DMS153 (cell line): ENCODE measurements at regions not wholly inside any gene's neighbourhood (a gene's known extent, or its start where the extent isn't known, plus 50 kb on each side); places are given as distances from the start of the nearest gene placed in this dataset.
"Not testable (repeated sequence)": the region's sequence is repeated elsewhere in the genome, so short reads cannot be mapped to it uniquely, and the experiment has no call there.

ENCODE experiments used
- DNase-seq: peaks from one replicate; lab custom pipeline; 2025; lab: John Stamatoyannopoulos, UW

DNA sequence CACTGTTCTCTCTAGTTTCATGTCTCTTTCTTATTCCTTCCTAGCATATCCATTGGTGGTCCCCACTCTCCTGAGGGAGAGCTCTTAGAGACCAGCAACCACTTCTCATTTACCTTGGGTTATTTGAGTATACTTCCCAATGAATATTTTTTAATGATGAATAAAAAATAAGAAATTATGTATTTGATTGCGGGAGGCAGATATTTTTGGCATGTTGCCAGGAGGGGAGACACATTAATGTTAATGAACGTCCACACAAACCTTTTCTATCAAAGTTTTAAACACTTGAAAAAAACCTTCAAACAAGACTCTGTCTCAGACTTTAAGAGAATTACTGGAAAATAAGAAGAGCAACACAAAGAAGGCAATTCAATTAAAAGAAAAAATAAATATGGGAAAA is 260.6 kb upstream of the MAGI2 start:
- DNase-seq: no peak

DNA sequence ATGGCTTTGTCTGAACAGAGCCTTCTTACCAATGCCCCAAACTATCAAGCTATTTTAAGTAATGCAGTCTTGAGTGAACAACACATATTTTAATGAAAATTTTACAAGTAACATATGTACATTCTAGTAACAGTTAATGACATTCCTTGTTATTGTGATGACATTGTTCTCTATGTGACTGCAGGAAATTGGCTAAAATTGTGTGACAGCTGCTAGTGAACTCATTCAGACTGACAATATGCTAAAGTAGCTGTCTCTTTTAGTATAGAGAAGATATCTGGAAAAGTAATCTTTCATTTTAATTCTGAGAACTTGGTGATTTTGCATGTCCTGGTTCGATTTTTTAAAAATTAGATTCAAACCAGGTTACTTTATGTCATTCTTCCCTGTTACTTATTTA is 259.8 kb upstream of the MAGI2 start:
- DNase-seq: no peak

DNA sequence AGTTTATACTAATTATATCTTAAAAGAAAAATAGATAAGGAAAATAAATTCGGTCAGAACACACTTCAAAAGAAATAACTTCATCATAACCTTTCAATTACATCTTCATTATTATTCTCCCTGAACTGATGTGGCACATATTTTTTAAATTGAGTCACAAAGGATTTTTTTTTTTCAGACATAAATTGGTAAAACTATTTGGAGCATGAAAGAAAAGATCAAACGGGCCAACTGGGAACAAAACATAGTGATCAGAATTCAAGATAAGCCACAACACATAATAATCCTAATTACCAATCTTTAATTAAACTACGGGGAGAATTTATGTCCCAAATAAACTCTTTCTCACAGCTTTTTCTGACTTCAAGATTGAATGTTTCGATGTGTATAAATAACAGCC is 258.2 kb upstream of the MAGI2 start:
- DNase-seq: no peak

DNA sequence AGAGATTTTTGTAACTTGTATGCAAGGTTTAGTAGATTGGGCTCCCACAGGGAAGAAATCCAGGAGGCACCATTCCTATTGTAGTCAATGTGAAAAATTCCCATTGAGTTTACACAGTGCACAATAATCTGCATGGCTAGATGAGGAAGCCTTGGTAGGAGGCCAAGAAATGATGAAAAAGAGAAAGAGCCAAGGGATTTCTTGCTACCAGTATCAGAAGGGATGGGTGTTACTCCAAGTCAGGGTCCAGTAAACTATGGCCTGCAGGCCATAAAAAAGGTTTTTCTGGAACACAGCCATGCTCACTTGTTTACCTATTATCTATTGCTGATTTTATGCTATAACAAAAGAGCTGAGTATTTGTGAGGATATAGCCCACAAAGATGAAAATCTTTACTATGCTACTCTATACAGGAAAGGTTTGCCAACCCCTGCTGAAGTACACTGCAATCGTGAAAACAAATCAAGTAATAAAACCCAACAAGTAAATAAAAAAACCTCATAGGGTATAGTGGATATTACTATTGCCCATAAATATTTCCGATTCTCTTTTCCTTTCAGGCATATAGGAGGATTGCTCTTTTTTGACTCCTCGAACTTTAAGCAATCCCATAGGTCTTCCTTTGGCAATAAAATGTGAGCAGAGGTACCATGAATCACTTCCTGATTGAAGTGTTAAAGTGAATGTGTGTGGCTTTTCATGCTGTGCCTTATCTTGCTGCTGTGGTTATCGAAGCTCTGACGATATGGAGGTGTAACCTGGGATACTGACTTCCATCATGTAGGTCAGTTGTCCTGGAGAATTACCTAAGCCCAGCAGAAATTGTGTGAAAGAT is 256.3 kb upstream of the MAGI2 start:
- peak; percentile 70 for DNase-seq

DNA sequence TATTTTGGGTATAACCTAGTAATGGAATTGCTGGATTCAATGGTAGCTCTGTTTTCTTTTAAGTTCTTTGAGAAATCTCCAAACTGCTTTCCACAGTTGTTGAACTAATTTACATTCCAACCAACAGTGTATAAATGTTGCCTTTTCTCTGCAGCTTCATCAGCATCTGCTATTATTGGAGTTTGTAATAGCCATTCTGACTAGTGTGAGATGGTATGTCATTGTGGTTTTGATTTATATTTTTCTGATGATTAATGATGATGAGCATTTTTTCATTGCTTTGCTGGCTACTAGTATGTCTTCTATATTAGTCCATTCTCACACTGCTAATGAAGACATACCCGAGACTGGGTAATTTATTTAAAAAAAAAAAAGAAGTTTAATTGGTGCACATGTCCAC is 248.6 kb upstream of the MAGI2 start:
- DNase-seq: no peak

DNA sequence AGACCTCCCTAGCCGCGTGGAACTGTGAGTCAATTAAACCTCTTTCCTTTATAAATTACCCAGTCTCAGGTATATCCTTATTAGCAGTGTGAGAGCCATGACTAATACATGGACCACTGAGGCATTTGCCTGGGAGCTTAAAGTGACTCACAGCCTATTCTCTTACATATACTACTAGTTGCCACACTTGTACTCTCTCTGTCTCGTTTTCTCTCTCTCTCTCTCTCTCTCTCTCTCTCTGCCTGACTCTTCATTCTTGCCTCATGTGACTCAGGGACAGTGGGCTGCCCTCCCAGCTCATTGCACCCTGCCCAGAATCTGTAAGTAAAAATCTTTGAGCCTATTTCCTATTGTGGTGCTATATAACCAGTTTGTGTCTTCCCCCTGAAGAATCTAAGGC is 238.5 kb upstream of the MAGI2 start:
- no peak for DNase-seq

DNA sequence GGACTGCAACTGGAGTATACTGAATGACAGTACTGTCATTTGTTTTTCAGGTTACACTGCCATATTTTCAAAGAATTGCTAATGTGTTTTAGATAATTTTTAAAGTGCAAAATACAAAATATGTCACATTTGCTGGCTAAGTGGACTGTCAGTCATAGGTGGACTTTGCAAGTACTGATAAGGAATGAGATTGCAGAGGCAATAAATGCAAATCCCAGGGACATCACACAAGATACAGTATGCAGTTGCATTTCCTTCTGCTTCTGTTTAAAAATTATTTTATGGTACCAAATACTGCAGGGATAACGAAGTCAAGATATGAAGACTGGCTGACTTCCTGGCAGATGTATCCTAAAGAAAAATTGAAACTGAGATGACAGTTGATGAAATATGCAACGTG is 237.6 kb upstream of the MAGI2 start:
- DNase-seq: no peak

DNA sequence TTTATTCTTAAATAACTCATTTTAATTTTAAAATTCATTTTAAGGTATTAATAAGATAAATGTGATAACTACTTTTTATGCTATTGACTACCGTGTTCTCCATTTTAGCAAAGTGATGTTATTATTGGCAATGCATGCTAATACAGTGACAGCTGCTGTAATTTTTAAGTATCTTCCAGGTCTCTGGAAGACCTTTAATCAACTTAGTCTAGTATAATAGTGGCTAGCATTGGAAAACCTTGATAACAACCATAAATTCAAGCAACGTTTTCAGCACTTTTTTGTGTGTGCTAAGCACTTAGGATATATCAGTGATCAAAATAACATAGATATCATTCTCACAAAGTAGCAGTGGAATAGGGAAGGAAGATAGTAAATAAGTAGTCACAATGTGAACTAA is 230.9 kb upstream of the MAGI2 start:
- no peak for DNase-seq

DNA sequence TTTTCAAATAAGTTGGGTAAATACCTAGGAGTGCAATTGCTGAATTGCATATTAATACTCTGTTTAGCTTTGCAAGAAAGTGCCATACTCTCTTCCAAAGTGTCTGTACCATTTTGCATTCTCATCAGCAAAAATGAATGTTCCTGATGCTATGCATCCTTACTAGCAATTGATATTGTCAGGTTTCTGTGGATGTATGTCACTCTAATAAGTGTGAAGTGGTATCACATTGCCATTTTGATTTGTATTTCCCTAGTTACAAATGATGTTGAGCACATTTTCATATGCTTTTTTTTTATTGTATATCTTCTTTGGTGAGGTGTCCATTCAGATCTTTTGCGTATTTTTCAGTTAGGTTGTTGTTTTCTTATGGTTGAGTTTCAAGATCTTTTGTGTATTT is 230.4 kb upstream of the MAGI2 start:
- no peak for DNase-seq

DNA sequence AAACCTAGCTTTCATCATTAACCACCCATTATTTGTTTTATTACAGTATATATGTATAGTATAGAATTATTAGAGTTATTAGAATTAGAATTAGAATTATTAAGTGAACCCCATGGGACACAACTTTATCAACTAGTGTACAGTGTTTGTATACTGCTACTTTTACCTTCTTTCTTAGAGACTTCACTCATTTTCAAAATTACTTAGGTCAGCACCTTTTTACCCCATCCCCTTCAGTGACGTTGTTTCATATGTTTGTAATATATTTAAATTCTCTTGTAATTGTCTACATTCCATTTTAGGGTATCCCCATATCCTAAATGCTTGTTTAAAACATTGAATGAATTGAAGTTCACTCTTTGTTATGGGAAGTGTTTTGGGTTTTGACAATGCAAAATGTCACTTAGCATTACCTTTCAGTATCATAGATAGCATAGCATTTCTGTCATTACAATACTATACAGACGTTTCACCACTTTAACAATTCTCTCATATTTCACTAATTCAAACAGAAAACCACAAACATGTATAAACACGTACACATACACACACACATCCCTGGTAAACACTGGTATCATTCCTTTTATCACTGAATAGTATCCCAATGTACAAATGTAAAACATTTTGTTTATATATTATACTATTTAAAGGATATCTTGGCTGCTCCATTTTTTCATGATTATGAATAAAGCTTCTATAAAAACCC is 229.9 kb upstream of the MAGI2 start:
- no peak for DNase-seq

DNA sequence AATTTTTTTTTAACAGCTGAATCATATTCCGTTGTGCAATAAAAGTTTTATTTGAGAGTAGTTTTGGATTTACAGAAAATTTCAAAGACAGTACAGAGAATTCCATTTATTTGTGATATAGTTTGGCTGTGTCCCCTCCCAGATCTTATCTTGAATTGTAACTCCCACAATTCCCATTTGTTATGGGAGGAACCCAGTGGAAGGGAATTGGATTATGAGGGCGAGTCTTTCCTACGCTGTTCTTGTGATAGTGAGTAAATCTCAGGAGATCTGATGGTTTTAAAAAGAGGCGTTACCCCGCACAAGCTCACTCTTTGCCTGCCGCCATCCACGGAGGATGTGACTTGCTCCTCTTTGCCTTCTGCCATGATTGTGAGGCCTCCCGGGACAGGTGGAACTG is 228.0 kb upstream of the MAGI2 start:
- no peak for DNase-seq

DNA sequence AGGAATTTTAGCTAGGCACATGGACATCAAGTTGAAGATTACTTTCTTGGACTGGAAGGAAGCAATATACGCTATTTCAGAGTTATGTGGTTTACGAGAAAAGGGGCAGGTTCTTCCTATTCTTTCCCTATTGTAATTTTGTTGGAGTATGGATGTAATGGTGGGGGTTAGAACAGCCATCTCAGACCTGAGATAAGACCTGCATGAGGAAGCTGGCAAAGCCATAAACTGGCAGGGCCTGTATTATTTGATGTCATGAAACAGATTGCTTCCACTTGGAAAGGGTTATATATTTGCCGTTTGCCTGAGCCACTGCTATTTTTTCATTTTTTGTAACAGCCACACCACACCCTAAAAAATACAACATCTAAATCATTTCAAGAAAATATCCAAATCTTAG is 220.5 kb upstream of the MAGI2 start:
- DNase-seq: no peak

DNA sequence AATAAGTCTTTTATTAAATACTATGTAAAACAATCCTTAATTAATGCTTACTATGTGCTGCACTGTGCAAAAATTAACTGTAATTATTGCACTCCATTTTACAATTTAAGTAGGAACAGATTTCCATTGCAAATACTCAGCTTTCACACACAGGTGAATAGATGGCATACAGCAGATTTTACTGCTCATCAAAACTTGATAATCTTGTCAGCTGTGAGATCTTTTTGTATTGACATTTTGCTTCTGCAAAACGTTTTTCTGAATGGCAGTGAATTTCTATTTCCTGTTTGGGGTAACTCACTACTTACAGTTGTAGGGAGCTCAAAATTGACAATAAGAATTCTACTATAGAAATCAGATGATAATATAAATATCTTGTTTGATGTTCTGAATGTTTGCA is 220.0 kb upstream of the MAGI2 start:
- DNase-seq: no peak

DNA sequence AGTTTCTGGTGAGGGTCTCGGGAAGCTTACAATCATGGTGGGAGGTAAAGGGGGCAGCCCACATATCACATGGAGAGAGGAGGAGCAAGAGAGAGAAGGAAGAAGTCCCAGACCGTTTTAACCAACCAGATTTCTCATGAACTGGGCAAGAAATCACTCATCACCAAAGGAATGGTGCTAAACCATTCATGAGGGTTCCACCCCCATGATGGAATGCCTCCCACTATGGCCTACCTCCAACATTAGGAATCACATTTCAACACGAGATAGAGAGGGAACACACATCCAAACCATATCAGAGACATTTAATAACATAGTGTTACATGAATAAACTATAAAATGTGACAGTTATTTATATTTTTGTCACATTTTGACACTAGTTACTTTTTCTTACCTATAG is 214.8 kb upstream of the MAGI2 start:
- no peak for DNase-seq

DNA sequence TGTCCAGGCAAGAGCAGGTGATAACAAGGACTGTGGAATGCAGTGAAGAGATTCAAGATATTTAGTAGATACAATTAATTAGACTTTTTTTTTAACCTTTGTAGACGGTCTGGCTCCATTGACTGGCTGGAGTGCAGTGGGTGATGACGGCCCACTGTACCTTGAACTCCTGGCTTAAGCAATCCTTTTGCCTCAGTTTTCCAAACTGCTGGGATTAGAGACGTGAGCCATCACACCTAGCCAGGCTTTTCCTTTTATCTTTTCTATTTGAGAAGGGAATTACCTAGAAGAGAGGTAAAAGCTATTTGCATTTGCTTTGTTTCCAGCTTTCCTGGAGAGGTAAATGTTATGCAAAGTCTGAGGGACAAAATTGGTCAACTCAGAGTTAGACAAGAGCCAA is 213.0 kb upstream of the MAGI2 start:
- DNase-seq: no peak

DNA sequence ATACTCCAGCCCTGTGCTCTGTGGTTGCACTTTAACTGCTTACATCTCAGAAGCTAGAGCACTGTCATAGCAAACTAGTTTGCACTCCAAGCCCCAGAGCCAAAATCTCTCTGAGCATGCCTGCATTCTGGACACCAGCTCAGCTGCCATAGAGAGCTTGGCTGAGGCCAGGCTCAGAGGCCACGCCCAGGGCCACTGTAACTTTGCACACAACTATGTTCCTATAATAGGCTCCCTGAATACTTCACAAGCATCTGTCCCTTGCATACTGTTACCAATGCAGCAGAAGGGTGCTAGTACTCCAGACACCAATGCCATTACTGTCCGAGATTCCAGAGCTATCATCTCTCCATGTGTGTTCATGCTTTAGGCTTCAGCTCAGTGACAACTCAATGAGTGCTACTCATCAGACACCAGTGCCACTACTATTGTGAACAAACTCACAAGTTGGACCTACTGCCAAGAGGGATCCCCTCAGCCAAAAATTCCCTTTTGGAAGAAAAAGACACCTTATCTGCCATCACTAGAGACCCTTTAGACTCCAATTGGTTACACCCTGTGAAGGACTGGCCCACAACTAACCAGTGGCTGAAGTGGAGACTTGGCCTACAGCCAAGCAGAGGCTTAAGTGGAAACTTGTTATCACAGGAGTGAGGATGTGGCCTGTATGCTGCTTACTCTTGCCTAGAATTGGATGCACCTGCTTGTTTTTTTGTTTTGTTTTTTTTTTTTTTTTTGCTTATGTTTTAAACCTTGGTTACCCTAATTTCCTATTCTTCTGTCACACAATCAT is 211.6 kb upstream of the MAGI2 start:
- DNase-seq: peak; percentile 29

DNA sequence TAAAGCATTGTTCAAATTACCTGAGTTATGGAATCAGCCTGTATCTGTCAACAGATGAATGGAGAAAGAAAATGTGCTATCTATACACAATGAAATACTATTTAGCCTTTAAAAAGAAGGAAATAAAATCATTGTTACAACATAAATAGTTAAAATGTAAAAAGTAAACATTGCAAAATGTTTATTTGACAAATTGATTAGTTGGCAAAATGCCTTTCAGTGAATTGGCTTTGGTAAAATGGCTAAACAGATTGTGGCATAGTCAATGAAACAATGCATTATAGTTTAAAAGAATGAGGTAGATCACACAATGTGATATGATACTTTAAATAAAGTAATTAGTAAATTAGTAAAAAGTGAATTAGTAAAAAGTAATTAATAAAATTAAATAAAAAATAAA is 204.8 kb upstream of the MAGI2 start:
- DNase-seq: no peak

DNA sequence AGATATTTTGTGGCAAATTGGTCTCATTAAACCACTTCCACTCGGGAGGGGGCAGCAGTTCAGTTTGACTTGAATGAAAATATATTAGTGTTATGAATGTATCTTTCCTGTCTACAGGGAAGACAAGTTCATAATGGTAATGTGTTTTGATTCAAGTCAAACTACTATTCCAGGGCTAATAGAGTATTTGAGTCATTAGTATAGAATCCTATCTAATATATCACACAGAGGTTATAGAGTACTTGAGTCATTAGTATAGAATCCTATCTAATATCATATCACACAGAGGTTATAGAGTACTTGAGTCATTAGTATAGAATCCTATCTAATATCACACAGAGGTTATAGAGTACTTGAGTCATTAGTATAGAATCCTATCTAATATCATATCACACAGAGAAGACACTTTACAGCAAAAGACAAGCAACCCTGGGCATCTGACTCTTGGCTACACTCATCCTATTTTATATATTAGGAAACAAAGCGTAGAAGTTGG is 199.7 kb upstream of the MAGI2 start:
- DNase-seq: no peak

DNA sequence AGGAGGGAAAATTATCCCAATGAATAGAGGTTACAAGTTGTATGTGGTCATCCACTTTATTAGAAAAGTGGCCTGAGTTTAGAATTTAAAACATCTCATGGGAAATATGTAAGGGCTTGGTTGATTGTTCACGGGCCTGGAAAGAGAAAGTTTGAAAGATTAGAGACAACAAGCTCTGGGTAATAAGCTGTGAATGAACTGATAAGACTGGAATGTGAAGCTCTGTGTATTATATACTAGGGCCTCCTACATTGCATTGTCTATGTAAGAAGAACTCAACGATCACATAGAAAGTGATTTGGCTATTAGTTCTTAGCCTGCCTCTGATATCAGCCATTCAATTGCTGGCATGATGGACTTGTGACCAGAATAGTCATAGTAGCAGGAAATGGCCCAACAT is 199.2 kb upstream of the MAGI2 start:
- no peak for DNase-seq

DNA sequence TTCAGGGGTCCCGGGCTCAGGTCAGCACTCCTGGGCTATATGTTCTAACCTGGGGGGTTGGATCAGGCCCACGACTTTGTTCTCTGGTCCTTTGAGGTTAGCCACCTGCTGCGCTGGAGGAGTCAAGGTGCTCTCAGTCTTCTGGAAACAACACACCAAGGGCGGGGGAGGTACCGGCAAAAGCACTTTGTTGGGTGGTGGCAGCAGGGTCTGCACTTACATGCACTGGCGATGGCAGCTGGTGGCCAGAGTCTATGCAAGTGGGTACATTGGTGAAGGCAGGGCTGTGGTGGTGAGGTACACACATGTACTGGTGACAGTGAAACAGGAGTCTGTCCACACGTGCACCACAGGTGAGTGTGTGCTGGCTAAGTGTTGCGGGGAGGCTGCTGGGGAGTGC is 194.2 kb upstream of the MAGI2 start:
- no peak for DNase-seq

DNA sequence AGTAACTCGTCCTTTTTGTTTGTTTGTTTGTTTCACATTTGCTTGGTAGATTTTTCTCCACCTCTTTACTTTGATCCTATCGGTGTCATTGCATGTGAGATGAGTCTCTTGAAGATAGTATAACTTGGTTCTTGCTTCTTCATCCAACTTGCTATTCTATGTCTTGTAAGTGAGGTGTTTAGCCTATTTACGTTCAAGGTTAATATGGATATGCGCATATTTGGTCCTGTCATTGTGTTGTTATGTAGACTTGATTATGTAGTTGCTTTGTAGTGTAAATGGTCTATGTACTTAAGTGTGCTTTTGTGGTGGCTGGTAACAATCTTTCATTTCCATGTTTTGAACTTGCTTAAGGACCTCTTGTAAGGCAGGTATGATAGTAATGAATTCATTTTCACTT is 192.8 kb upstream of the MAGI2 start:
- no peak for DNase-seq

DNA sequence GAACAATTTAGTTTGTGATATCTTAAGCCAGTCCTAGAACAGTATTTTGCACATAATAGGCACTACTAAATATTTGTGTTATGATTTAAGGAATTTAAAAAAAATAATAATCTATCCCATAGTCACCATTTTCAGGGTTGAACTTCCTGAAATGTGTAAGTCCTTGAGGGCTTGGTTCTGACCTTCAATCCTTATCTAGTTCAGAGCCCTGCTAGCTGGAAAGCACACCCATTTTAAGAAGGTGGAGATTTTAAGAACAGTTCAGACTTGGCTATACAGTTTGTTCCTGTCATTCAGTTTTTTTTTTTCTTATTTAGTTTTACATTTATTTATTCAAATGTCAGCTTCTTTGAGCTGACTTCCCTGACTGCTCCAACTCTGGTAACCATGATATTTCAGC is 183.4 kb upstream of the MAGI2 start:
- no peak for DNase-seq

DNA sequence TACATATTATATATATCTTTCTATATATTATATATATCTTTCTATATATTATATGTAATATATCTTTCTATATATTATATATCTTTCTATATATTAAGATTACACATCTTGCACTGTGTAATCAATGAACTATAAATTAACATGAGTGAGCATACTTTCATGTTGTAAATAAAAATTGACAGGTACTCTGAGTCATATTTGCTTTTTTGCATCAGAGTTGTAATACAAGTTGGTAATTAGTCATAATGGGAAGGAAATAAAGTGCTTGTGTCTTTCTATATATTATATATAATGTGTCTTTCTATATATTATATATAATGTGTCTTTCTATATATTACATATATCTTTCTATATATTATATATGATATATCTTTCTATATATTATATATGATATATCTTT is 172.5 kb upstream of the MAGI2 start:
- DNase-seq: not testable (repeated sequence)
